ENCODE measurements at regions not wholly inside any gene's neighbourhood (a gene's known extent, or its start where the extent isn't known, plus 50 kb on each side); places are given as distances from the start of the nearest gene placed in this dataset.
"Not testable (repeated sequence)": the region's sequence is repeated elsewhere in the genome, so short reads cannot be mapped to it uniquely, and the experiment has no call there.

- Histone ChIP-seq H3K27ac (replicated peaks) (no peak overlapping the region), H3K4me3 (replicated peaks; ENCODE audit: insufficient read depth, low read length) (no peak overlapping the region), H3K27me3 (ENCODE audit: insufficient read depth, poor library complexity, severe bottlenecking) (no peaks in the 10 kb centered on the region)
- no peak for DNase-seq (ENCODE audit: low read depth in 1 of 2, low spot score in 1 of 2)
- TF ChIP-seq GABPA (IDR thresholded peaks at IDR 0.05; ENCODE audit: low read depth): no peak
These were observed 244.4 kb downstream of the DAD1 start for GRCh38 chr14:22344673-22345072.

- not testable (repeated sequence) for H3K4me3 ChIP-seq (replicated peaks; ENCODE audit: insufficient read depth, low read length); H3K27ac ChIP-seq (replicated peaks); DNase-seq (ENCODE audit: low read depth in 1 of 2, low spot score in 1 of 2)
These were observed 244.8 kb downstream of the DAD1 start for GRCh38 chr14:22344209-22344608.

GRCh38 chr14:22341049-22341448, 248.0 kb downstream of the DAD1 start:
- DNase-seq (ENCODE audit: low read depth in 1 of 2, low spot score in 1 of 2): no peak
- H3K4me3 ChIP-seq (replicated peaks; ENCODE audit: insufficient read depth, low read length): no peak overlapping the region
- no peak for TF ChIP-seq REST (IDR thresholded peaks at IDR 0.05; ENCODE audit: insufficient replicate concordance, low read depth)
- TF ChIP-seq GABPA (IDR thresholded peaks at IDR 0.05; ENCODE audit: low read depth): no peak
- no peak for TF ChIP-seq POLR2AphosphoS5 (IDR thresholded peaks at IDR 0.05; ENCODE audit: low read depth)
- no peak for TF ChIP-seq SPI1 (IDR thresholded peaks at IDR 0.05; ENCODE audit: borderline replicate concordance, low read depth)
- TF ChIP-seq CTCF (IDR thresholded peaks at IDR 0.05; ENCODE audit: insufficient read depth, low read length): no peak
- no peak overlapping the region for H3K27ac ChIP-seq (replicated peaks)
- H3K27me3 ChIP-seq (ENCODE audit: insufficient read depth, poor library complexity, severe bottlenecking): no peaks in the 10 kb centered on the region

More at GRCh38 chr14:22344209-22344608, 244.8 kb downstream of the DAD1 start:
- not testable (repeated sequence) for H3K27me3 ChIP-seq (ENCODE audit: insufficient read depth, poor library complexity, severe bottlenecking)

- no peak for DNase-seq (ENCODE audit: low read depth in 1 of 2, low spot score in 1 of 2)
- Histone ChIP-seq H3K4me3 (replicated peaks; ENCODE audit: insufficient read depth, low read length) (no peak overlapping the region), H3K27me3 (ENCODE audit: insufficient read depth, poor library complexity, severe bottlenecking) (no peaks in the 10 kb centered on the region), H3K27ac (replicated peaks) (no peak overlapping the region)
- no peak for TF ChIP-seq GABPA (IDR thresholded peaks at IDR 0.05; ENCODE audit: low read depth)
These were observed 249.9 kb downstream of the DAD1 start for GRCh38 chr14:22338917-22339715.

- H3K27me3 ChIP-seq (ENCODE audit: insufficient read depth, poor library complexity, severe bottlenecking): no peaks in the 10 kb centered on the region
- no peak overlapping the region for H3K4me3 ChIP-seq (replicated peaks; ENCODE audit: insufficient read depth, low read length)
- H3K27ac ChIP-seq (replicated peaks): no peak overlapping the region
- TF ChIP-seq REST (IDR thresholded peaks at IDR 0.05; ENCODE audit: insufficient replicate concordance, low read depth): no peak
- no peak for TF ChIP-seq GABPA (IDR thresholded peaks at IDR 0.05; ENCODE audit: low read depth)
- no peak for TF ChIP-seq SPI1 (IDR thresholded peaks at IDR 0.05; ENCODE audit: borderline replicate concordance, low read depth)
- no peak for TF ChIP-seq POLR2AphosphoS5 (IDR thresholded peaks at IDR 0.05; ENCODE audit: low read depth)
- TF ChIP-seq CTCF (IDR thresholded peaks at IDR 0.05; ENCODE audit: insufficient read depth, low read length): no peak
- DNase-seq (ENCODE audit: low read depth in 1 of 2, low spot score in 1 of 2): no peak
These were observed 250.6 kb downstream of the DAD1 start for GRCh38 chr14:22338381-22338780.
